ENCODE measurements at regions not wholly inside any gene's neighbourhood (a gene's known extent, or its start where the extent isn't known, plus 50 kb on each side); places are given as distances from the start of the nearest gene placed in this dataset.

DNA sequence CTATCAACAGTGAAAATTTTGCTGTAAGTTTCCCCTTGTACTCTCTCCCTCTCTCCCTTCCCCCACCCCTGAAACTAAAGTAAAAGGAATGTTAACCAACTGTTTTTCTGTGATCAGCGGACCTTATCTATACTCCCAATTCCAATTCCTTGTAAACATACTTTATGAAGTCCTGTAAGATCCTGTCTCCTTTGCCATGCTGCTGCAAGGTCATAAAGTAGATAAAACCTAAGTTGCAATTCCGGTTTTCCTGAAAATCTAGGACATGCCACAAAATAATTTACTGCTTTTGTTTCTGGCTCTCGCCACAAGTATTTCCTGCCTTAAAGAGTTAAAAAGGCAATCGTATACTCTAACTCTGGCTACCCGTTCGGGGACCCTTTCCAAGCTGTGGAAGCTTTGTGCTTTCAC, 1469.0 kb downstream of the LRRC4C start:
- Histone ChIP-seq H3K36me3 (ENCODE audit: insufficient read depth, low read length) (no peaks in the 10 kb centered on the region), H3K9ac (ENCODE audit: low read depth, low read length) (no peak overlapping the region), H3K27me3 (ENCODE audit: insufficient read depth, low read length) (no peaks in the 10 kb centered on the region), H3K9me3 (ENCODE audit: insufficient read depth, low read depth, low read length) (no peaks in the 10 kb centered on the region; the same call in 1 of the 2 replicates), H3K4me1 (ENCODE audit: insufficient read depth, low read length) (peaks cover 2% of the 10 kb centered on the region; the same call in 1 of the 2 replicates), H3K4me3 (ENCODE audit: low read length) (no peak overlapping the region), H3K27ac (ENCODE audit: low read depth, low read length) (no peak overlapping the region)
- WGBS, result 67% methylated on average over 6 of the region's 6 CpGs

GRCh38 chr11:39975091-39975490, 1484.4 kb downstream of the LRRC4C start:
- Histone ChIP-seq H3K36me3 (ENCODE audit: insufficient read depth, low read length) (no peaks in the 10 kb centered on the region), H3K27me3 (ENCODE audit: insufficient read depth, low read length) (no peaks in the 10 kb centered on the region), H3K9ac (ENCODE audit: low read depth, low read length) (no peak overlapping the region), H3K4me3 (ENCODE audit: low read length) (no peak overlapping the region), H3K27ac (ENCODE audit: low read depth, low read length) (no peak overlapping the region), H3K9me3 (ENCODE audit: insufficient read depth, low read depth, low read length) (no peaks in the 10 kb centered on the region), H3K4me1 (ENCODE audit: insufficient read depth, low read length) (peaks cover 8% of the 10 kb centered on the region; the same call in 1 of the 2 replicates)
- WGBS, result 85% methylated on average over 1 of the region's 1 CpG

- no peaks in the 10 kb centered on the region for H3K9me3 ChIP-seq (ENCODE audit: insufficient read depth, low read depth, low read length)
- H3K4me1 ChIP-seq (ENCODE audit: insufficient read depth, low read length), result peaks cover 8% of the 10 kb centered on the region; the same call in 1 of the 2 replicates
- no peak overlapping the region for H3K4me3 ChIP-seq (ENCODE audit: low read length)
- H3K9ac ChIP-seq (ENCODE audit: low read depth, low read length), result no peak overlapping the region
- H3K27ac ChIP-seq (ENCODE audit: low read depth, low read length), result no peak overlapping the region
- H3K27me3 ChIP-seq (ENCODE audit: insufficient read depth, low read length), result no peaks in the 10 kb centered on the region
- H3K36me3 ChIP-seq (ENCODE audit: insufficient read depth, low read length), result no peaks in the 10 kb centered on the region
- 97% methylated on average over 5 of the region's 5 CpGs for WGBS
Observed at GRCh38 chr11:39972461-39972860, 1487.0 kb downstream of the LRRC4C start.

DNA sequence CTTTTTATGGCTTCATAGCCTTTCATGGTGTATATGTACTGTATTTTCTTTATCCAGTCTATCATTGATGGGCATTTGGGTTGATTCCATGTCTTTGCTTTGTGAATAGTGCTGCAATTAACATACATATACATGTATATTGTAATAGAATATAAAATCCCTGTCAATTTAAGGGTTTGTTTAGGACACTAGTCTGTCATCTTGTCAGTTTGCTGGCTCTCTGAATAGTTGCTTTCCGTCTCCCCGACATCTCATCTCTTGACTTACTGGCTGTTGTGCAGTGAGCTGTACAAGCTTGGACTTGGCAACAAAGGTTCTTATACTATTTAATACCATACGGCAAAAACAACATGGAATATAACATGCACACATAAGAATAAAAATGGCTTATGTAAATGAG, 1487.5 kb downstream of the LRRC4C start:
- Histone ChIP-seq H3K4me1 (ENCODE audit: insufficient read depth, low read length) (peaks cover 8% of the 10 kb centered on the region; the same call in 1 of the 2 replicates), H3K9me3 (ENCODE audit: insufficient read depth, low read depth, low read length) (no peaks in the 10 kb centered on the region), H3K36me3 (ENCODE audit: insufficient read depth, low read length) (no peaks in the 10 kb centered on the region), H3K27ac (ENCODE audit: low read depth, low read length) (no peak overlapping the region), H3K4me3 (ENCODE audit: low read length) (no peak overlapping the region), H3K27me3 (ENCODE audit: insufficient read depth, low read length) (no peaks in the 10 kb centered on the region), H3K9ac (ENCODE audit: low read depth, low read length) (no peak overlapping the region)
- WGBS, result 100% methylated on average over 2 of the region's 3 CpGs

- H3K4me3 ChIP-seq (ENCODE audit: low read length), result no peak overlapping the region
- no peak overlapping the region for H3K27ac ChIP-seq (ENCODE audit: low read depth, low read length)
- no peaks in the 10 kb centered on the region for H3K36me3 ChIP-seq (ENCODE audit: insufficient read depth, low read length)
- no peaks in the 10 kb centered on the region for H3K4me1 ChIP-seq (ENCODE audit: insufficient read depth, low read length)
- 96% methylated on average over 5 of the region's 5 CpGs for WGBS
- no peak overlapping the region for H3K9ac ChIP-seq (ENCODE audit: low read depth, low read length)
- H3K27me3 ChIP-seq (ENCODE audit: insufficient read depth, low read length), result no peaks in the 10 kb centered on the region
- no peaks in the 10 kb centered on the region for H3K9me3 ChIP-seq (ENCODE audit: insufficient read depth, low read depth, low read length)
Observed at GRCh38 chr11:39968071-39968470, 1491.4 kb downstream of the LRRC4C start.

DNA sequence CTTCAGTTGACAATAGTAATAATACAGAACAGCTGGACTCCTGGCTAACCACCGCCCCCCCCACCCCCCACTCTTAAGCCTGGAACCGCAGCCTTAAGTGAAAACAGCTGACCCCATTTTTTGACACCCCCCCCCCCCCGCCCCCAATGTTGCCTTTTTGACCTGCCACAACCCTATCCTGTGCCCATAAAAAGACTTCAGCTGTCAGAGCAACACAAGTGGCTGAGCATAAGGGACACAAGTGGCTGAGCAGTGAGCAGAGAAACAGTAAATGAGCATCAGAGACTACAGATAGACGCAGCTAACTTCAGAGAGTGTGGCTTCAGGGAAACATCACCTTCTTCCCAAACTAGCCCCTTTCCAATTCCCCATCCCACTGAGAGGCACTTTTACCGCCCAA, 1493.8 kb downstream of the LRRC4C start:
- Histone ChIP-seq H3K9me3 (ENCODE audit: insufficient read depth, low read depth, low read length) (no peaks in the 10 kb centered on the region), H3K27me3 (ENCODE audit: insufficient read depth, low read length) (no peaks in the 10 kb centered on the region), H3K9ac (ENCODE audit: low read depth, low read length) (no peak overlapping the region), H3K4me1 (ENCODE audit: insufficient read depth, low read length) (no peaks in the 10 kb centered on the region), H3K36me3 (ENCODE audit: insufficient read depth, low read length) (no peaks in the 10 kb centered on the region), H3K27ac (ENCODE audit: low read depth, low read length) (no peak overlapping the region), H3K4me3 (ENCODE audit: low read length) (no peak overlapping the region)
- WGBS, result 92% methylated on average over 3 of the region's 5 CpGs

DNA sequence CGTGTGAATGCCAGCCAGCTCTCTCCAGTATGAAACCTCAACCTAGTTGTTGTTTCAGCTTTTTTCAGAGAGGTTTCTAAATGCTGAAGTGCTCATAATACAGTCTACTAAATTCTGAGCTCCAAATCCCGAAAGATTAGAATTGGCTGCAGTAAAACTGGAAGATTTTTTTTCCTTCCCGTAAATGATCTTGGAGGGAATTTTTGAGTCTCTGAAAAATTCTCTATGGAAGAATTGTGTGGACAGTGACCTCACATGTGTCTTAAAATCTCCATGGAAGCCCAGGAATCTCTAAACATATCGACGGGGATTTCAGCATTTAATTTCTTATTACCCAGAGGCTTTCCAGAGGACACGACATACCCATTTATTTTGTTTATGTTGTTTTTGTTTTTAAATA, 1499.2 kb downstream of the LRRC4C start:
- Histone ChIP-seq H3K9me3 (ENCODE audit: insufficient read depth, low read depth, low read length) (no peaks in the 10 kb centered on the region), H3K27ac (ENCODE audit: low read depth, low read length) (no peak overlapping the region), H3K27me3 (ENCODE audit: insufficient read depth, low read length) (no peaks in the 10 kb centered on the region), H3K9ac (ENCODE audit: low read depth, low read length) (no peak overlapping the region), H3K4me3 (ENCODE audit: low read length) (no peak overlapping the region), H3K4me1 (ENCODE audit: insufficient read depth, low read length) (no peaks in the 10 kb centered on the region), H3K36me3 (ENCODE audit: insufficient read depth, low read length) (no peaks in the 10 kb centered on the region)
- WGBS, result 95% methylated on average over 6 of the region's 6 CpGs

- Histone ChIP-seq H3K27me3 (ENCODE audit: insufficient read depth, low read length) (no peaks in the 10 kb centered on the region), H3K9me3 (ENCODE audit: insufficient read depth, low read depth, low read length) (peaks cover 12% of the 10 kb centered on the region; the same call in 1 of the 2 replicates)
- 96% methylated on average over 3 of the region's 3 CpGs for WGBS
Observed at GRCh38 chr11:39932966-39933365, 1526.5 kb downstream of the LRRC4C start.

GRCh38 chr11:39917256-39917655, 1542.2 kb downstream of the LRRC4C start:
- Histone ChIP-seq H3K9ac (ENCODE audit: low read depth, low read length) (no peak overlapping the region), H3K9me3 (ENCODE audit: insufficient read depth, low read depth, low read length) (peaks cover 9% of the 10 kb centered on the region), H3K4me3 (ENCODE audit: low read length) (no peak overlapping the region), H3K27ac (ENCODE audit: low read depth, low read length) (no peak overlapping the region), H3K4me1 (ENCODE audit: insufficient read depth, low read length) (no peaks in the 10 kb centered on the region), H3K27me3 (ENCODE audit: insufficient read depth, low read length) (no peaks in the 10 kb centered on the region), H3K36me3 (ENCODE audit: insufficient read depth, low read length) (no peaks in the 10 kb centered on the region)
- WGBS, result 85% methylated on average over 3 of the region's 3 CpGs

More at GRCh38 chr11:39932966-39933365, 1526.5 kb downstream of the LRRC4C start:
- H3K4me3 ChIP-seq (ENCODE audit: low read length), result no peak overlapping the region
- no peak overlapping the region for H3K9ac ChIP-seq (ENCODE audit: low read depth, low read length)
- no peaks in the 10 kb centered on the region for H3K4me1 ChIP-seq (ENCODE audit: insufficient read depth, low read length)
- no peaks in the 10 kb centered on the region for H3K36me3 ChIP-seq (ENCODE audit: insufficient read depth, low read length)
- no peak overlapping the region for H3K27ac ChIP-seq (ENCODE audit: low read depth, low read length)

GRCh38 chr11:39910087-39910486, 1549.4 kb downstream of the LRRC4C start:
- H3K9ac ChIP-seq (ENCODE audit: low read depth, low read length), result no peak overlapping the region
- no peaks in the 10 kb centered on the region for H3K4me1 ChIP-seq (ENCODE audit: insufficient read depth, low read length)
- no peaks in the 10 kb centered on the region for H3K36me3 ChIP-seq (ENCODE audit: insufficient read depth, low read length)
- H3K27ac ChIP-seq (ENCODE audit: low read depth, low read length), result no peak overlapping the region
- H3K27me3 ChIP-seq (ENCODE audit: insufficient read depth, low read length), result no peaks in the 10 kb centered on the region
- peaks cover 5% of the 10 kb centered on the region; the same call in 1 of the 2 replicates for H3K9me3 ChIP-seq (ENCODE audit: insufficient read depth, low read depth, low read length)
- no peak overlapping the region for H3K4me3 ChIP-seq (ENCODE audit: low read length)

DNA sequence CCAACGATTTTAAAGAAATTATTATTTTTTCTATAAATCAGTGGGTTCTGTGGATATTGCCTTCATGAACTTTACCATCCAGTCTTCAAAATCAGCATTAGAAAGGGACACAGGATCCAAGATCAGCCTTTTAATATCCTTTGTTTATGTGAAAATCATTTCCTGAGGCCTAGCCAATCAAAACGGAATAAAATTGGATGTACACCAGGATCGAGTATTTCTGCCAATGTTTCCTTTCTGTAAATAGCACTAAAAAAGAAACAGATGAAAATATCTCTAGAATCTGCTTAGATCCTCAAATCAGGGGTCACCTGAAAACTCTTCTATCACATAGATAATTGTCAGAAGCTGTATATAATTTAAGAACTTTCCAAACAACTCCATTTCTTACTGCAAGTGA, 1598.5 kb downstream of the LRRC4C start:
- Histone ChIP-seq H3K4me3 (ENCODE audit: low read length) (no peak overlapping the region), H3K27me3 (ENCODE audit: insufficient read depth, low read length) (no peaks in the 10 kb centered on the region), H3K36me3 (ENCODE audit: insufficient read depth, low read length) (no peaks in the 10 kb centered on the region), H3K4me1 (ENCODE audit: insufficient read depth, low read length) (no peaks in the 10 kb centered on the region), H3K27ac (ENCODE audit: low read depth, low read length) (no peak overlapping the region), H3K9me3 (ENCODE audit: insufficient read depth, low read depth, low read length) (peaks cover 10% of the 10 kb centered on the region; the same call in 1 of the 2 replicates), H3K9ac (ENCODE audit: low read depth, low read length) (no peak overlapping the region)
- WGBS, result 91% methylated on average over 2 of the region's 3 CpGs

GRCh38 chr11:39817241-39817640, 1642.2 kb downstream of the LRRC4C start:
- WGBS, result 82% methylated on average over 2 of the region's 2 CpGs
- H3K27me3 ChIP-seq (ENCODE audit: insufficient read depth, low read length), result no peaks in the 10 kb centered on the region
- H3K4me1 ChIP-seq (ENCODE audit: insufficient read depth, low read length), result no peaks in the 10 kb centered on the region
- no peak overlapping the region for H3K4me3 ChIP-seq (ENCODE audit: low read length)
- H3K27ac ChIP-seq (ENCODE audit: low read depth, low read length), result no peak overlapping the region
- H3K36me3 ChIP-seq (ENCODE audit: insufficient read depth, low read length), result no peaks in the 10 kb centered on the region
- H3K9ac ChIP-seq (ENCODE audit: low read depth, low read length), result no peak overlapping the region
- H3K9me3 ChIP-seq (ENCODE audit: insufficient read depth, low read depth, low read length), result peaks cover 9% of the 10 kb centered on the region; the same call in 1 of the 2 replicates

Data from HUES64 (cell line).